ENCODE measurements at regions not wholly inside any gene's neighbourhood (a gene's known extent, or its start where the extent isn't known, plus 50 kb on each side); places are given as distances from the start of the nearest gene placed in this dataset.

DNA sequence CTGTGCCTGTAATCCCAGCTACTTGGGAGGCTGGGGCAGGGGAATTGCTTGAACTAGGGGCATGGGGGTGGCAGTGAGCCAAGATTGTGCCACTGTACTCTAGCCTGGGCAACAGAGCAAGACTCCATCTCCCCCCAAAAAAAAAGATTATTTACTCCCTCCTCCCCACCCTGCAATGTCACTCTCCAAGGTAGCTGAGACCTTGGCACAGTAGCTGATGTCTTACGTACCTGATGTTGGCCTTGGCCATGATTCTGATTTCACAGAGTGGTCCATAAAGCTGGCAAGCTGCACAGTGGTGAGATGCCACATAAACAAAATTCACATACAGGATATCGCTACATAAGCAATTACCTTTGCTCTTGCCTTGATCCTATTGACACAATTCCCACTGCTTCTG, 108.5 kb downstream of the CAVIN4 start:
- Histone ChIP-seq H2AFZ (ENCODE audit: low read depth, low read length) (no peak overlapping the region), H3K36me3 (replicated peaks; ENCODE audit: low read depth, low read length) (no peaks in the 10 kb centered on the region), H3K27me3 (ENCODE audit: low read depth, low read length) (peaks cover 4% of the 10 kb centered on the region; the same call in 1 of the 2 replicates), H4K20me1 (ENCODE audit: insufficient read depth, low read length) (no peaks in the 10 kb centered on the region), H3K4me3 (ENCODE audit: low read length) (no peak overlapping the region), H3K79me2 (ENCODE audit: low read length) (no peaks in the 10 kb centered on the region), H3K9me3 (ENCODE audit: insufficient read depth, low read length) (no peaks in the 10 kb centered on the region), H3K27ac (ENCODE audit: low read length) (no peak overlapping the region), H3K9ac (ENCODE audit: low read length) (no peak overlapping the region), H3K4me2 (ENCODE audit: low read length) (no peak overlapping the region), H3K4me1 (ENCODE audit: low read length) (no peaks in the 10 kb centered on the region)
- TF ChIP-seq EZH2phosphoT487 (IDR thresholded peaks at IDR 0.05; ENCODE audit: low read depth) (no peak), CTCF (IDR thresholded peaks at IDR 0.05; ENCODE audit: low read depth, low read length) (no peak)

DNA sequence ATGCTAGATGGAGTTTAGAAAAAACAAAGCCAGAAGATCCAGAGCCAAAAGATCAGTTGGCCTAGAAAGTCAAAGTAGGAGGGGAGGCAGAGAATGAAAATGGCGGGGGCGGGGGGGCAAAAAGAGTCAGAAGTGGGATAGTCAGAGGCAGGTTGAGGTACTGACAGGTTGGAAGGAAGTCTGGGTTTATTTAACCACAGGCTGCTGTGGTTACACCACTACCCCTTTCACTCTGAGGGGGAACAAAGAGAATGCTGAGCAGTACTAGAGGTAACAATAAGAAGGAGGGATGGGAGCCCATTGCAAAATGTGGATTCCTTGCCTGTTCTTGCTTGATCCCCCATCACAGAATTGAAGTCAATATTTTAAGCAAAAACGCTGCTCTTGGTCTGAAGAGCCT, 111.8 kb downstream of the CAVIN4 start:
- H3K79me2 ChIP-seq (ENCODE audit: low read length), result no peaks in the 10 kb centered on the region
- H2AFZ ChIP-seq (ENCODE audit: low read depth, low read length), result no peak overlapping the region
- H3K27me3 ChIP-seq (ENCODE audit: low read depth, low read length), result no peaks in the 10 kb centered on the region; the same call in 1 of the 2 replicates
- H3K9ac ChIP-seq (ENCODE audit: low read length), result no peak overlapping the region
- H3K27ac ChIP-seq (ENCODE audit: low read length), result no peak overlapping the region
- no peak for TF ChIP-seq EZH2phosphoT487 (IDR thresholded peaks at IDR 0.05; ENCODE audit: low read depth)
- no peak for TF ChIP-seq CTCF (IDR thresholded peaks at IDR 0.05; ENCODE audit: low read depth, low read length)
- no peaks in the 10 kb centered on the region for H3K4me1 ChIP-seq (ENCODE audit: low read length)
- no peaks in the 10 kb centered on the region for H4K20me1 ChIP-seq (ENCODE audit: insufficient read depth, low read length)
- H3K9me3 ChIP-seq (ENCODE audit: insufficient read depth, low read length), result no peaks in the 10 kb centered on the region
- H3K4me2 ChIP-seq (ENCODE audit: low read length), result no peak overlapping the region
- H3K36me3 ChIP-seq (replicated peaks; ENCODE audit: low read depth, low read length), result no peaks in the 10 kb centered on the region
- no peak overlapping the region for H3K4me3 ChIP-seq (ENCODE audit: low read length)

- Histone ChIP-seq H3K4me3 (ENCODE audit: low read length) (no peak overlapping the region), H3K9ac (ENCODE audit: low read length) (no peak overlapping the region), H3K27me3 (ENCODE audit: low read depth, low read length) (no peaks in the 10 kb centered on the region), H2AFZ (ENCODE audit: low read depth, low read length) (no peak overlapping the region), H3K27ac (ENCODE audit: low read length) (no peak overlapping the region), H3K4me1 (ENCODE audit: low read length) (no peaks in the 10 kb centered on the region), H3K9me3 (ENCODE audit: insufficient read depth, low read length) (no peaks in the 10 kb centered on the region), H3K36me3 (replicated peaks; ENCODE audit: low read depth, low read length) (no peaks in the 10 kb centered on the region), H3K79me2 (ENCODE audit: low read length) (no peaks in the 10 kb centered on the region), H3K4me2 (ENCODE audit: low read length) (no peak overlapping the region), H4K20me1 (ENCODE audit: insufficient read depth, low read length) (no peaks in the 10 kb centered on the region)
- TF ChIP-seq EZH2phosphoT487 (IDR thresholded peaks at IDR 0.05; ENCODE audit: low read depth) (no peak), CTCF (IDR thresholded peaks at IDR 0.05; ENCODE audit: low read depth, low read length) (no peak)
Measured at GRCh38 chr9:100690438-100690837, 112.6 kb downstream of the CAVIN4 start.

GRCh38 chr9:100697339-100697738, 119.5 kb downstream of the CAVIN4 start:
- H3K4me2 ChIP-seq (ENCODE audit: low read length), result no peak overlapping the region
- H3K36me3 ChIP-seq (replicated peaks; ENCODE audit: low read depth, low read length), result no peaks in the 10 kb centered on the region
- no peak overlapping the region for H2AFZ ChIP-seq (ENCODE audit: low read depth, low read length)
- H3K27ac ChIP-seq (ENCODE audit: low read length), result no peak overlapping the region
- no peaks in the 10 kb centered on the region for H3K9me3 ChIP-seq (ENCODE audit: insufficient read depth, low read length)
- H3K27me3 ChIP-seq (ENCODE audit: low read depth, low read length), result no peaks in the 10 kb centered on the region
- no peak overlapping the region for H3K9ac ChIP-seq (ENCODE audit: low read length)
- H3K4me1 ChIP-seq (ENCODE audit: low read length), result no peaks in the 10 kb centered on the region
- no peak overlapping the region for H3K4me3 ChIP-seq (ENCODE audit: low read length)
- H3K79me2 ChIP-seq (ENCODE audit: low read length), result no peaks in the 10 kb centered on the region
- H4K20me1 ChIP-seq (ENCODE audit: insufficient read depth, low read length), result no peaks in the 10 kb centered on the region
- TF ChIP-seq EZH2phosphoT487 (IDR thresholded peaks at IDR 0.05; ENCODE audit: low read depth) (no peak), CTCF (IDR thresholded peaks at IDR 0.05; ENCODE audit: low read depth, low read length) (no peak)

Data from OCI-LY3 (cell line).